OCI-LY1 (cell line): ENCODE measurements at regions not wholly inside any gene's neighbourhood (a gene's known extent, or its start where the extent isn't known, plus 50 kb on each side); places are given as distances from the start of the nearest gene placed in this dataset.

ENCODE experiments used
- H2AFZ ChIP-seq: fragments of 200-600 bp; sonication (generic), shearing (Covaris generic); 2 replicates; pipeline ENCODE4 v1.6.0; 2014; ENCODE audit warnings: antibody characterized with exemption, mild to moderate bottlenecking, low read length
- H3F3A ChIP-seq: fragments of 200-600 bp; sonication (generic), shearing (Covaris generic); 2 replicates; pipeline ENCODE4 v1.6.0; 2014; ENCODE audit warnings: mild to moderate bottlenecking, antibody characterized with exemption, low read length, moderate library complexity; ENCODE audit not compliant: insufficient read depth
- H3K27ac ChIP-seq: fragments of 200-600 bp; sonication (generic); 2 replicates; pipeline ENCODE4 v1.5.1; 2014; ENCODE audit warnings: low read length, mixed run types, mild to moderate bottlenecking, low read depth; ENCODE audit not compliant: poor library complexity, severe bottlenecking
- H3K27me3 ChIP-seq: fragments of 200-600 bp; sonication (generic); 2 replicates; pipeline ENCODE4 v1.6.0; 2014; ENCODE audit warnings: antibody characterized with exemption, mild to moderate bottlenecking, low read length, moderate library complexity; ENCODE audit not compliant: insufficient read depth
- H3K36me3 ChIP-seq: fragments of 200-600 bp; sonication (generic); 2 replicates; pipeline ENCODE4 v1.6.1; 2014; ENCODE audit warnings: mild to moderate bottlenecking, antibody characterized with exemption, low read length, moderate library complexity, mixed read lengths; ENCODE audit not compliant: insufficient read depth
- H3K4me1 ChIP-seq: fragments of 200-600 bp; sonication (generic); 2 replicates; pipeline ENCODE4 v1.5.1; 2014; ENCODE audit warnings: mild to moderate bottlenecking, low read length, moderate library complexity; ENCODE audit not compliant: insufficient read depth, severe bottlenecking
- H3K4me2 ChIP-seq: fragments of 200-600 bp; sonication (generic), shearing (Covaris generic); 2 replicates; pipeline ENCODE4 v1.6.1; 2014; ENCODE audit warnings: low read length
- H3K4me3 ChIP-seq: fragments of 200-600 bp; sonication (generic); 2 replicates; pipeline ENCODE4 v1.5.1; 2014; ENCODE audit warnings: low read length, low read depth, mild to moderate bottlenecking, mixed read lengths; ENCODE audit not compliant: poor library complexity, severe bottlenecking
- H3K79me2 ChIP-seq: fragments of 200-600 bp; shearing (Covaris generic); 2 replicates; pipeline ENCODE4 v1.6.1; 2016; ENCODE audit warnings: mixed run types, low read length, mixed read lengths; ENCODE audit not compliant: insufficient read depth
- H3K9ac ChIP-seq: fragments of 200-600 bp; sonication (generic), shearing (Covaris generic); 2 replicates; pipeline ENCODE4 v1.6.1; 2014; ENCODE audit warnings: mild to moderate bottlenecking, low read length, mixed read lengths
- H3K9me2 ChIP-seq: fragments of 200-600 bp; sonication (generic), shearing (Covaris generic); 2 replicates; pipeline ENCODE4 v1.6.1; 2014; ENCODE audit warnings: low read depth, mild to moderate bottlenecking, low read length, mixed read lengths
- H3K9me3 ChIP-seq: fragments of 200-600 bp; shearing (Covaris generic); 2 replicates; pipeline ENCODE4 v1.6.1; 2014; ENCODE audit warnings: low read length, mixed read lengths
- H4K20me1 ChIP-seq: fragments of 200-600 bp; sonication (generic), shearing (Covaris generic); 2 replicates; pipeline ENCODE4 v1.6.0; 2016; ENCODE audit warnings: mild to moderate bottlenecking, low read length; ENCODE audit not compliant: insufficient read depth
- EZH2 ChIP-seq: fragments of 200-600 bp; sonication (generic), shearing (Covaris generic); IDR thresholded peaks from 2 replicates; pipeline ENCODE4 v1.8.0; 2017; ENCODE audit warnings: borderline replicate concordance, mixed run types, mild to moderate bottlenecking, antibody characterized with exemption, low read length, moderate library complexity, mixed read lengths
- TF ChIP-seq, protein P1 (sequence below): fragments of 200-600 bp; sonication (generic), shearing (Covaris generic); IDR thresholded peaks from 2 replicates; pipeline ENCODE4 v1.5.1; 2017; ENCODE audit warnings: mild to moderate bottlenecking, antibody characterized with exemption, low read length, moderate library complexity, mixed read lengths

DNA sequence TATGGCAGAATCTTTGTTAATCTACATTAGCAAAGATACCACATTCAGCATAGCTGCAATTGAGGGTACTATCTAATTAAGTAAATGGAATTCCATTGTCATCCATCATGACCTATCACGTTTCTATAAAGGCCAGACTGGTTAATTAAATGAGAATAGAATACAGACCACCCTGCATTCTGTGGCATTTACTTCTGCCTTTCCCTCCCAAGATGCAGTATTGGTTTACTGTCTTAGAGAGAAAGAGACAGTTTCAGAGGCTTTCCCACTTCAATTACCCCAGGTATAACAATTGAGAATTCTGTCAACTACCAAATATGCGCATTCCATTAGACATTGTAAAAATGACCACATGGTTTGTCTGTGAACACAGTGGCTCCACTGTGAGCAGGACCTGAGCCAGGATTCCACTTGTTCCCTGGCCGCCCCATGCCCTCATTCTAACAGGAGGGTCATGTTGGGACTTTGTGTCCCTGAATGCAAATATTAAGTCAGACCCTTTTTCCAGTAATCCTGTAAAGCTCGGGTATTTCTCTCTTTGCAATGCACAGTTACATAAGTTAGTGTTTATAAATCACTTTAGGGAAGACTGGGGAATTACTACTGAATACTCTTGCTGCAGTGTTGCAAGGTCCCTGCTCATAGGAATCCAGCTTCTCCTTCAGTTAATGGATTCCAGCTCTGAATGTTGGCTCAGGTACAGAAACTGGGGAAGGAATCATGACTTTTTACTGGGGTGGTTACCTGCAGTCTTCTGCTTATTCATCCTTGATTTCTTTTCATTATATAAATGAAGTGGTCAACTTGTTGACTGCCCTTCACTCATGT is 261.0 kb downstream of the PDGFC start:
- no peaks in the 10 kb centered on the region for H3K9me3 ChIP-seq
- H4K20me1 ChIP-seq: no peaks in the 10 kb centered on the region
- no peaks in the 10 kb centered on the region for H3K36me3 ChIP-seq
- TF ChIP-seq EZH2: no peak
- TF ChIP-seq, protein P1, sequence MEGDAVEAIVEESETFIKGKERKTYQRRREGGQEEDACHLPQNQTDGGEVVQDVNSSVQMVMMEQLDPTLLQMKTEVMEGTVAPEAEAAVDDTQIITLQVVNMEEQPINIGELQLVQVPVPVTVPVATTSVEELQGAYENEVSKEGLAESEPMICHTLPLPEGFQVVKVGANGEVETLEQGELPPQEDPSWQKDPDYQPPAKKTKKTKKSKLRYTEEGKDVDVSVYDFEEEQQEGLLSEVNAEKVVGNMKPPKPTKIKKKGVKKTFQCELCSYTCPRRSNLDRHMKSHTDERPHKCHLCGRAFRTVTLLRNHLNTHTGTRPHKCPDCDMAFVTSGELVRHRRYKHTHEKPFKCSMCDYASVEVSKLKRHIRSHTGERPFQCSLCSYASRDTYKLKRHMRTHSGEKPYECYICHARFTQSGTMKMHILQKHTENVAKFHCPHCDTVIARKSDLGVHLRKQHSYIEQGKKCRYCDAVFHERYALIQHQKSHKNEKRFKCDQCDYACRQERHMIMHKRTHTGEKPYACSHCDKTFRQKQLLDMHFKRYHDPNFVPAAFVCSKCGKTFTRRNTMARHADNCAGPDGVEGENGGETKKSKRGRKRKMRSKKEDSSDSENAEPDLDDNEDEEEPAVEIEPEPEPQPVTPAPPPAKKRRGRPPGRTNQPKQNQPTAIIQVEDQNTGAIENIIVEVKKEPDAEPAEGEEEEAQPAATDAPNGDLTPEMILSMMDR: no peak
- no peak overlapping the region for H3K4me2 ChIP-seq
- H3K4me3 ChIP-seq: no peak overlapping the region
- no peaks in the 10 kb centered on the region for H3K4me1 ChIP-seq
- no peaks in the 10 kb centered on the region for H3K79me2 ChIP-seq
- no peak overlapping the region for H3K9ac ChIP-seq
- H3K9me2 ChIP-seq: no peaks in the 10 kb centered on the region
- H2AFZ ChIP-seq: no peak overlapping the region
- H3K27ac ChIP-seq: no peak overlapping the region
- no peaks in the 10 kb centered on the region for H3F3A ChIP-seq
- H3K27me3 ChIP-seq: no peaks in the 10 kb centered on the region

DNA sequence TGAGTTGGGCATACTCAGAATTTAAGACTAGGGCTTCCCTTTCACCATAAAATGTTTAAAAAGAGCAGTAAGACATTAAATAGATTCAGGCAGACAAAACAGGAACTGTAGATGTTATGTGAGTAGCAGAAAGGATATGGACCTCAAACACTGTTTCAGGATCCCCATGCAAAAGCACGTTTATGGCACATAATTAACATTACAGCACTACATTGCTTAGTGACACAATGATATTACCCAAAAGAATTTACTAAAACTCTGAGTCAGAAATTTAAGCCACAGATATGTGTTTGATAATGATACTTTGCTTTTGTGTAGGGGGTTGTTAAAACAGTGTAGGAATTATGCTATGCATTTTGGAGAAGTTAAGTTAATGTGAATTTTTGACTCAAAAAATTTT is 266.3 kb downstream of the PDGFC start:
- TF ChIP-seq, protein P1: no peak
- TF ChIP-seq EZH2: no peak

DNA sequence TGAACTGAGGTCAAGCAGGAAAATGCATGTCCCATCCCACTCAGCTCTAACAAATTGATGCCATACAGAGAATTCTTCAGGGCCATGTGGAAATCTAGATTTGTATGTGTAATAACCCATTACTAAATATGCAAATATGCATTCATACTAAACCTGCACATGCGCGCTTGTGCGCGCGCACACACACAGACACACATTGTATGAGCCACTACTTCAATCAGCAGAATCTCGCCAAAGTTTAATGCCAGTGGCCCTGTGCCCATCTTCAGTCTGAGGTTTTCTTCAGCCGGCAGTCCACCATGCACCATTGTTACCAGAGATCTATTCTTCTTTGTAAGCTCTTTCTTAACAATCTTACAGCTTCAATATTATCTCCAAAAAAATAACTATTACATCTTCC is 276.4 kb downstream of the PDGFC start:
- Histone ChIP-seq H3K27ac (no peak overlapping the region), H2AFZ (no peak overlapping the region), H3K9me3 (no peaks in the 10 kb centered on the region), H3K36me3 (no peaks in the 10 kb centered on the region), H3K4me1 (no peaks in the 10 kb centered on the region), H3F3A (no peaks in the 10 kb centered on the region), H3K27me3 (no peaks in the 10 kb centered on the region), H3K9ac (no peak overlapping the region), H3K79me2 (no peaks in the 10 kb centered on the region), H3K9me2 (no peaks in the 10 kb centered on the region), H4K20me1 (no peaks in the 10 kb centered on the region), H3K4me2 (no peak overlapping the region), H3K4me3 (no peak overlapping the region)
- TF ChIP-seq, protein P1: no peak
- no peak for TF ChIP-seq EZH2

More for the DNA sequence above, 266.3 kb downstream of the PDGFC start:
- Histone ChIP-seq H2AFZ (no peak overlapping the region), H4K20me1 (no peaks in the 10 kb centered on the region), H3F3A (no peaks in the 10 kb centered on the region), H3K9ac (no peak overlapping the region), H3K27me3 (no peaks in the 10 kb centered on the region), H3K36me3 (no peaks in the 10 kb centered on the region), H3K9me3 (no peaks in the 10 kb centered on the region), H3K4me2 (no peak overlapping the region), H3K79me2 (no peaks in the 10 kb centered on the region), H3K4me3 (no peak overlapping the region), H3K27ac (no peak overlapping the region), H3K4me1 (no peaks in the 10 kb centered on the region), H3K9me2 (no peaks in the 10 kb centered on the region)
